ENCODE measurements at regions not wholly inside any gene's neighbourhood (a gene's known extent, or its start where the extent isn't known, plus 50 kb on each side); places are given as distances from the start of the nearest gene placed in this dataset.

GRCh38 chr12:46073321-46073720, 82.9 kb upstream of the SCAF11 start:
- Mint-ChIP-seq H3K27me3 (ENCODE audit: low read depth) (0 out of 2 replicates have a peak, but pooled peaks cover under 1% of the 10 kb centered on the region), H3K4me3 (no peak overlapping the region), H3K36me3 (peaks cover 11% of the 10 kb centered on the region), H3K4me1 (peaks cover 4% of the 10 kb centered on the region), H3K27ac (no peak overlapping the region), H3K9me3 (peaks cover 46% of the 10 kb centered on the region)
- ATAC-seq (no peak), DNase-seq (ENCODE audit: low spot score) (no peak)
- ChIA-PET POLR2A (no interaction called here), CTCF (interaction anchor here (2.6 kb wide), 1 partner anchor 52 kb away, joined by 21 read pairs; no protein-coding TSS in a partner anchor)
- TF ChIP-seq ZNF121 (CRISPR knock-in tag; IDR thresholded peaks at IDR 0.05) (no peak), KAT7 (CRISPR knock-in tag; IDR thresholded peaks at IDR 0.05; ENCODE audit: borderline replicate concordance) (no peak), GTF2I (CRISPR knock-in tag; conservative IDR thresholded peaks at IDR 0.05) (no peak), FOXJ3 (CRISPR knock-in tag; IDR thresholded peaks at IDR 0.05; ENCODE audit: borderline replicate concordance) (no peak), NR1H2 (CRISPR knock-in tag; IDR thresholded peaks at IDR 0.05) (no peak), PREB (CRISPR knock-in tag; IDR thresholded peaks at IDR 0.05; ENCODE audit: borderline replicate concordance) (no peak), ZBTB43 (CRISPR knock-in tag; IDR thresholded peaks at IDR 0.05) (no peak), AFF4 (CRISPR knock-in tag; IDR thresholded peaks at IDR 0.05; ENCODE audit: borderline replicate concordance) (no peak), E2F5 (CRISPR knock-in tag; IDR thresholded peaks at IDR 0.05) (no peak), ZNF232 (CRISPR knock-in tag; IDR thresholded peaks at IDR 0.05) (no peak)

- peaks cover 36% of the 10 kb centered on the region for H3K9me3 Mint-ChIP-seq
- H3K27me3 Mint-ChIP-seq (ENCODE audit: low read depth) = no peaks in the 10 kb centered on the region; the same call in 1 of the 2 replicates
- H3K27ac Mint-ChIP-seq = no peak overlapping the region
- no peaks in the 10 kb centered on the region for H3K36me3 Mint-ChIP-seq
- peaks cover 4% of the 10 kb centered on the region for H3K4me1 Mint-ChIP-seq
- TF ChIP-seq ZNF396 (CRISPR knock-in tag; IDR thresholded peaks at IDR 0.05; ENCODE audit: borderline replicate concordance) (no peak), TEAD1 (CRISPR knock-in tag; IDR thresholded peaks at IDR 0.05) (0 out of 2 replicates have a peak, but pooled peaks have one; percentile 8), CTCF (IDR thresholded peaks at IDR 0.05) (peak; percentile 87)
- no peak overlapping the region for H3K4me3 Mint-ChIP-seq
- ATAC-seq = peak; percentile 99
- DNase-seq (ENCODE audit: low spot score) = peak; percentile 78
- ChIA-PET POLR2A (interaction anchor here (0.9 kb wide), 1 partner anchor 80 kb away, joined by 3 read pairs; no protein-coding TSS in a partner anchor), CTCF (interaction anchor here (0.5 to 2.9 kb wide), 14 partner anchors 22 to 179 kb away, joined by 3 to 21 read pairs (median 4); no protein-coding TSS in a partner anchor)
Observed at GRCh38 chr12:46071769-46072624, 81.6 kb upstream of the SCAF11 start.
